Right lung (tissue), 2 donors: ENCODE measurements at regions not wholly inside any gene's neighbourhood (a gene's known extent, or its start where the extent isn't known, plus 50 kb on each side); places are given as distances from the start of the nearest gene placed in this dataset.
"Not testable (repeated sequence)": the region's sequence is repeated elsewhere in the genome, so short reads cannot be mapped to it uniquely, and the experiment has no call there.

Experiments
- DNase-seq, 2 donors: peaks; one replicate each; pipeline ENCODE4 v3.0.0-alpha.2; 2013

- no peak for DNase-seq
Observed at GRCh38 chr13:74730556-74731331, 596.5 kb upstream of the KLF12 start.

- no peak for DNase-seq
Observed at GRCh38 chr13:74726206-74726605, 592.0 kb upstream of the KLF12 start.

- DNase-seq: not testable (repeated sequence)
Observed at GRCh38 chr13:74718232-74718842, 584.1 kb upstream of the KLF12 start.

GRCh38 chr13:74715718-74716117, 581.5 kb upstream of the KLF12 start:
- DNase-seq: no peak

GRCh38 chr13:74710006-74710405, 575.8 kb upstream of the KLF12 start:
- DNase-seq: no peak

- DNase-seq: no peak
Observed at GRCh38 chr13:74709226-74709625, 575.0 kb upstream of the KLF12 start.

GRCh38 chr13:74708629-74709028, 574.4 kb upstream of the KLF12 start:
- no peak for DNase-seq

GRCh38 chr13:74707291-74707690, 573.1 kb upstream of the KLF12 start:
- DNase-seq: no peak

GRCh38 chr13:74706801-74707200, 572.6 kb upstream of the KLF12 start:
- peak in 1 of 2 donors; percentile 8 for DNase-seq

- no peak for DNase-seq
Observed at GRCh38 chr13:74705438-74705837, 571.2 kb upstream of the KLF12 start.

- DNase-seq: no peak
Observed at GRCh38 chr13:74703855-74704387, 569.7 kb upstream of the KLF12 start.

GRCh38 chr13:74696148-74696922, 562.1 kb upstream of the KLF12 start:
- DNase-seq: no peak

- DNase-seq: no peak
Observed at GRCh38 chr13:74695021-74695800, 561.0 kb upstream of the KLF12 start.

GRCh38 chr13:74687442-74688182, 553.4 kb upstream of the KLF12 start:
- no peak for DNase-seq

GRCh38 chr13:74683411-74683810, 549.2 kb upstream of the KLF12 start:
- no peak for DNase-seq

- DNase-seq: no peak
Observed at GRCh38 chr13:74682746-74683145, 548.5 kb upstream of the KLF12 start.

- no peak for DNase-seq
Observed at GRCh38 chr13:74681891-74682290, 547.7 kb upstream of the KLF12 start.

- no peak for DNase-seq
Observed at GRCh38 chr13:74678308-74678965, 544.2 kb upstream of the KLF12 start.

GRCh38 chr13:74675972-74676371, 541.8 kb upstream of the KLF12 start:
- DNase-seq: no peak

GRCh38 chr13:74675182-74675581, 541.0 kb upstream of the KLF12 start:
- DNase-seq: no peak
